Astrocyte of the cerebellum (primary cell): ENCODE measurements at regions not wholly inside any gene's neighbourhood (a gene's known extent, or its start where the extent isn't known, plus 50 kb on each side); places are given as distances from the start of the nearest gene placed in this dataset.

Source experiments
- DNase-seq: peaks from one replicate; pipeline ENCODE4 v3.0.0-alpha.2; 2011; ENCODE audit warnings: low read depth
- H3K4me3 ChIP-seq: 2 replicates; pipeline ENCODE4 v1.5.1; 2011; ENCODE audit warnings: mild to moderate bottlenecking, low read depth, low read length, moderate library complexity
- CTCF ChIP-seq: IDR thresholded peaks from 2 replicates; pipeline ENCODE4 v1.5.1; 2012; ENCODE audit warnings: low read length, low read depth, moderate library complexity, mild to moderate bottlenecking; ENCODE audit errors: missing control alignments
- in situ Hi-C: cut with HindIII; loops from 2 replicates; pipeline ENCODE4 v1.10.0; 2017; ENCODE audit warnings: low sequenced_read_pairs

- no peak for TF ChIP-seq CTCF
- no peak for DNase-seq
- in situ Hi-C loops: no loop called here
- no peak overlapping the region for H3K4me3 ChIP-seq
Observed at GRCh38 chr4:137775701-137776100, 243.4 kb upstream of the PCDH18 start.

GRCh38 chr4:137774501-137774900, 242.2 kb upstream of the PCDH18 start:
- DNase-seq: no peak
- in situ Hi-C loops: no loop called here
- no peak for TF ChIP-seq CTCF
- H3K4me3 ChIP-seq: no peak overlapping the region

GRCh38 chr4:137768881-137769280, 236.6 kb upstream of the PCDH18 start:
- in situ Hi-C loops: no loop called here
- no peak overlapping the region for H3K4me3 ChIP-seq
- TF ChIP-seq CTCF: no peak
- no peak for DNase-seq

GRCh38 chr4:137768196-137768595, 235.9 kb upstream of the PCDH18 start:
- no peak for TF ChIP-seq CTCF
- no peak for DNase-seq
- in situ Hi-C loops: no loop called here
- no peak overlapping the region for H3K4me3 ChIP-seq

GRCh38 chr4:137762591-137762990, 230.3 kb upstream of the PCDH18 start:
- TF ChIP-seq CTCF: no peak
- in situ Hi-C loops: no loop called here
- no peak for DNase-seq
- H3K4me3 ChIP-seq: no peak overlapping the region

GRCh38 chr4:137754652-137755471, 222.6 kb upstream of the PCDH18 start:
- in situ Hi-C loops: no loop called here
- TF ChIP-seq CTCF: no peak
- DNase-seq: no peak
- no peak overlapping the region for H3K4me3 ChIP-seq

GRCh38 chr4:137749466-137749865, 217.2 kb upstream of the PCDH18 start:
- no peak overlapping the region for H3K4me3 ChIP-seq
- DNase-seq: peak; percentile 18
- in situ Hi-C loops: no loop called here
- no peak for TF ChIP-seq CTCF
